H1 (cell line): ENCODE measurements at regions not wholly inside any gene's neighbourhood (a gene's known extent, or its start where the extent isn't known, plus 50 kb on each side); places are given as distances from the start of the nearest gene placed in this dataset.

Experiments
- CTCF ChIA-PET: fragments of 300-600 bp; sonication (Branson Sonifier 250); formaldehyde crosslinking; loops from one replicate; lab custom pipeline; 2021; ENCODE audit not compliant: partially characterized antibody; lab: Charles Lee
- POLR2A ChIA-PET: fragments of 300-600 bp; sonication (Branson Sonifier 250); formaldehyde crosslinking; loops from one replicate; lab custom pipeline; 2021; ENCODE audit warnings: inconsistent platforms; ENCODE audit not compliant: partially characterized antibody; lab: Charles Lee
- DNase-seq, 2 experiments: peaks; one replicate each; pipeline versions ENCODE4 v3.0.0 to v3.0.0-alpha.2; 2010 to 2022; ENCODE audit warnings: low spot score in 2 of 2, low read depth in 1 of 2, mixed read lengths in 1 of 2
- FAIRE-seq: peaks from 2 replicates; lab custom pipeline; 2011; peaks lifted over from hg19 to GRCh38; lab: Jason Lieb, UNC
- H2AFZ ChIP-seq: 2 replicates; pipeline ENCODE4 v1.8.1; 2012; ENCODE audit warnings: low read length, inconsistent platforms
- H2AK5ac ChIP-seq: 2 replicates; pipeline ENCODE4 v1.6.1; 2013; ENCODE audit warnings: low read depth, low read length
- H2BK120ac ChIP-seq: replicated peaks from 2 replicates; pipeline ENCODE3; 2013; ENCODE audit warnings: low read depth, low read length, inconsistent platforms
- H2BK12ac ChIP-seq: 2 replicates; pipeline ENCODE4 v1.6.1; 2013; ENCODE audit warnings: low read depth, low read length
- H2BK15ac ChIP-seq: 2 replicates; pipeline ENCODE4 v1.6.1; 2013; ENCODE audit warnings: low read length
- H2BK20ac ChIP-seq: 2 replicates; pipeline ENCODE4 v1.6.1; 2013; ENCODE audit warnings: low read length
- H2BK5ac ChIP-seq: 2 replicates; pipeline ENCODE4 v1.6.1; 2013; ENCODE audit warnings: low read depth, low read length
- H3K14ac ChIP-seq: 2 replicates; pipeline ENCODE4 v1.6.1; 2013; ENCODE audit warnings: inconsistent platforms; ENCODE audit not compliant: insufficient read length
- H3K18ac ChIP-seq: 2 replicates; pipeline ENCODE4 v1.6.1; 2013; ENCODE audit warnings: low read length; ENCODE audit errors: extremely low read depth
- H3K23ac ChIP-seq: 2 replicates; pipeline ENCODE4 v1.6.1; 2013; ENCODE audit warnings: inconsistent platforms; ENCODE audit not compliant: insufficient read length
- H3K23me2 ChIP-seq: 2 replicates; pipeline ENCODE4 v1.6.1; 2013; ENCODE audit warnings: low read depth, low read length
- H3K27ac ChIP-seq: 2 replicates; pipeline ENCODE4 v1.6.1; 2011; ENCODE audit warnings: low read depth, low read length, inconsistent platforms
- H3K27me3 ChIP-seq, 4 experiments: replicated peaks in 1 of 4; 1 replicate in 1 of 4; 2 replicates in 3 of 4; pipeline versions ENCODE4 v1.6.1 to v1.8.1; 2011 to 2013; ENCODE audit warnings: low read length in 3 of 4, mild to moderate bottlenecking in 3 of 4, inconsistent platforms in 2 of 4, mixed read lengths in 2 of 4, moderate library complexity in 1 of 4; ENCODE audit not compliant: control insufficient read depth in 3 of 4, insufficient read depth in 3 of 4; ENCODE audit errors: extremely low read depth in 1 of 4
- H3K36me3 ChIP-seq, 4 experiments: 2 replicates each; pipeline versions ENCODE4 v1.6.1 to v1.8.1; 2011 to 2013; ENCODE audit warnings: mild to moderate bottlenecking in 4 of 4, low read length in 3 of 4, moderate library complexity in 2 of 4, control low read depth in 1 of 4, inconsistent platforms in 1 of 4; ENCODE audit not compliant: insufficient read depth in 4 of 4, control insufficient read depth in 2 of 4
- H3K4ac ChIP-seq: replicated peaks from 2 replicates; pipeline ENCODE3; 2013; ENCODE audit warnings: low read length, low read depth, mixed read lengths, inconsistent platforms; ENCODE audit not compliant: insufficient read length
- H3K4me1 ChIP-seq, 4 experiments: replicated peaks in 1 of 4; 1 replicate in 1 of 4; 2 replicates in 3 of 4; pipeline versions ENCODE4 v1.6.1 to v1.8.1; 2011 to 2013; ENCODE audit warnings: low read length in 3 of 4, inconsistent platforms in 2 of 4, mixed read lengths in 1 of 4; ENCODE audit not compliant: insufficient read depth in 4 of 4, control insufficient read depth in 3 of 4
- H3K4me2 ChIP-seq, 2 experiments: 2 replicates each; pipeline versions ENCODE4 v1.6.1 to v1.8.1; 2011 to 2013; ENCODE audit warnings: low read depth in 2 of 2, low read length in 2 of 2, control low read depth in 1 of 2, inconsistent platforms in 1 of 2, mild to moderate bottlenecking in 1 of 2; ENCODE audit not compliant: insufficient read depth in 1 of 2
- H3K4me3 ChIP-seq, 4 experiments: fragments of 200-600, 300-600 bp in 1 of 4; sonication (generic), shearing (Covaris generic), sonication (Bioruptor Twin) in 1 of 4; 2 replicates each; pipeline versions ENCODE4 v1.5.1 to v1.8.1; 2011 to 2016; ENCODE audit warnings: low read length in 4 of 4, low read depth in 3 of 4, control low read depth in 2 of 4, inconsistent platforms in 2 of 4, mild to moderate bottlenecking in 2 of 4, mixed read lengths in 1 of 4, moderate library complexity in 1 of 4; ENCODE audit not compliant: insufficient read depth in 2 of 4; ENCODE audit errors: extremely low read depth in 1 of 4
- H3K56ac ChIP-seq: replicated peaks from 2 replicates; pipeline ENCODE3; 2013; ENCODE audit warnings: low read depth, mild to moderate bottlenecking, mixed read lengths, low read length, inconsistent platforms; ENCODE audit not compliant: insufficient read length
- H3K79me1 ChIP-seq: 2 replicates; pipeline ENCODE4 v1.6.1; 2013; ENCODE audit warnings: low read depth, low read length, control low read depth
- H3K79me2 ChIP-seq, 2 experiments: 2 replicates each; pipeline versions ENCODE4 v1.6.1 to v1.8.1; 2012 to 2013; ENCODE audit warnings: low read length in 2 of 2, mild to moderate bottlenecking in 2 of 2, inconsistent platforms in 1 of 2; ENCODE audit not compliant: insufficient read depth in 2 of 2, control insufficient read depth in 1 of 2
- H3K9ac ChIP-seq, 4 experiments: replicated peaks in 1 of 4; 1 replicate in 1 of 4; 2 replicates in 3 of 4; pipeline versions ENCODE4 v1.6.1 to v1.8.1; 2011 to 2013; ENCODE audit warnings: low read depth in 3 of 4, low read length in 3 of 4, control low read depth in 2 of 4, mild to moderate bottlenecking in 2 of 4, moderate library complexity in 2 of 4, inconsistent platforms in 1 of 4; ENCODE audit errors: extremely low read depth in 1 of 4
- H3K9me3 ChIP-seq, 2 experiments: 2 replicates each; pipeline versions ENCODE4 v1.6.1 to v1.8.1; 2012 to 2013; ENCODE audit warnings: mild to moderate bottlenecking in 2 of 2, moderate library complexity in 2 of 2, control low read depth in 1 of 2, inconsistent platforms in 1 of 2, low read depth in 1 of 2, low read length in 1 of 2, mixed read lengths in 1 of 2; ENCODE audit not compliant: insufficient read depth in 2 of 2
- H4K20me1 ChIP-seq, 2 experiments: replicated peaks in 1 of 2; 2 replicates each; pipeline versions ENCODE3 to v1.8.1; 2011 to 2013; ENCODE audit warnings: inconsistent platforms in 2 of 2, low read length in 2 of 2, mild to moderate bottlenecking in 1 of 2; ENCODE audit not compliant: insufficient read depth in 2 of 2, control insufficient read depth in 1 of 2
- H4K5ac ChIP-seq: 2 replicates; pipeline ENCODE4 v1.6.1; 2013; ENCODE audit warnings: low read length, low read depth, mixed read lengths, inconsistent platforms; ENCODE audit not compliant: insufficient read length
- H4K8ac ChIP-seq: 2 replicates; pipeline ENCODE4 v1.8.0; 2013; ENCODE audit warnings: mild to moderate bottlenecking, moderate library complexity, low read length, inconsistent platforms; ENCODE audit not compliant: insufficient read depth; ENCODE audit errors: extremely low read depth
- H4K91ac ChIP-seq: replicated peaks from 2 replicates; pipeline ENCODE3; 2013; ENCODE audit warnings: low read length, mixed read lengths, inconsistent platforms; ENCODE audit not compliant: insufficient read length
- BACH1 ChIP-seq: IDR thresholded peaks from 2 replicates; pipeline ENCODE4 v1.6.1; 2012; ENCODE audit warnings: low read length, improper control_type of control experiment
- BCL11A ChIP-seq, 2 experiments: IDR thresholded peaks; one replicate each; pipeline ENCODE4 v1.6.1; 2011; ENCODE audit warnings: low read depth in 2 of 2, low read length in 2 of 2, mild to moderate bottlenecking in 2 of 2
- CBX5 ChIP-seq: fragments of 300-800, 300-1000 bp; sonication (generic); IDR thresholded peaks from 2 replicates; pipeline ENCODE4 v1.7.1; 2016; ENCODE audit warnings: antibody characterized with exemption, low read length, low read depth
- EZH2 ChIP-seq: fragments of 200-600 bp; sonication (generic); IDR thresholded peaks from 2 replicates; pipeline ENCODE4 v1.7.1; 2012; ENCODE audit warnings: low read depth, mild to moderate bottlenecking, moderate library complexity, low read length, inconsistent platforms; ENCODE audit not compliant: severe bottlenecking
- GABPA ChIP-seq: IDR thresholded peaks from 2 replicates; pipeline ENCODE4 v1.6.1; 2011; ENCODE audit warnings: mild to moderate bottlenecking, low read length, moderate library complexity, borderline replicate concordance; ENCODE audit not compliant: insufficient read depth
- GTF2F1 ChIP-seq: IDR thresholded peaks from 2 replicates; pipeline ENCODE4 v1.6.1; 2012; ENCODE audit warnings: low read depth, low read length, improper control_type of control experiment, borderline replicate concordance
- MAX ChIP-seq: IDR thresholded peaks from 2 replicates; pipeline ENCODE4 v1.6.1; 2012; ENCODE audit warnings: inconsistent platforms
- NANOG ChIP-seq: IDR thresholded peaks from 2 replicates; pipeline ENCODE4 v1.6.1; 2011; ENCODE audit warnings: low read length, low read depth, mild to moderate bottlenecking, inconsistent platforms; ENCODE audit not compliant: insufficient read depth, poor library complexity, severe bottlenecking
- YY1 ChIP-seq: IDR thresholded peaks from 2 replicates; pipeline ENCODE4 v1.6.1; 2011; ENCODE audit warnings: low read depth, mild to moderate bottlenecking, low read length
- ZNF274 ChIP-seq: IDR thresholded peaks from 2 replicates; pipeline ENCODE4 v1.7.0; 2012; ENCODE audit warnings: low read length, borderline replicate concordance; ENCODE audit errors: extremely low read depth
- WGBS, 2 experiments: shearing (Covaris generic) in 1 of 2; methylation state at CpG; one replicate each; pipeline versions ENCODE4 v1.1.6 to v1.1.7; 2013 to 2015; ENCODE audit warnings: low lambda C conversion rate in 2 of 2, mixed read lengths in 2 of 2, inconsistent platforms in 1 of 2, low coverage in 1 of 2, missing lambda C conversion rate in 1 of 2; ENCODE audit not compliant: insufficient replicate concordance in 2 of 2, insufficient coverage in 1 of 2, insufficient read length in 1 of 2; ENCODE audit errors: extremely low coverage in 1 of 2, missing lambda C conversion rate in 1 of 2; 5-methylcytosine and 5-hydroxymethylcytosine counted together
- TF ChIP-seq, protein P1 (sequence below), 3 experiments: IDR thresholded peaks; 1 replicate in 2 of 3; 2 replicates in 1 of 3; pipeline versions ENCODE4 v1.5.1 to v1.6.1; 2011; ENCODE audit warnings: low read length in 3 of 3, mild to moderate bottlenecking in 3 of 3, inconsistent platforms in 2 of 3, low read depth in 1 of 3, moderate library complexity in 1 of 3; ENCODE audit not compliant: insufficient read depth in 1 of 3; ENCODE audit errors: control extremely low read depth in 1 of 3

GRCh38 chr13:40342461-40342860, 324.0 kb downstream of the FOXO1 start:
- no peak for FAIRE-seq
- TF ChIP-seq CBX5, result no peak
- no peak for TF ChIP-seq BACH1
- no peak for TF ChIP-seq GABPA
- TF ChIP-seq NANOG, result no peak
- TF ChIP-seq ZNF274, result no peak
- no peak for TF ChIP-seq GTF2F1
- no peak for TF ChIP-seq MAX
- TF ChIP-seq YY1, result no peak
- TF ChIP-seq EZH2, result no peak
- no peak for TF ChIP-seq BCL11A (IDR thresholded peaks at IDR 0.05; ENCODE audit: low read depth in 2 of 2, low read length in 2 of 2)
- TF ChIP-seq, protein P1, sequence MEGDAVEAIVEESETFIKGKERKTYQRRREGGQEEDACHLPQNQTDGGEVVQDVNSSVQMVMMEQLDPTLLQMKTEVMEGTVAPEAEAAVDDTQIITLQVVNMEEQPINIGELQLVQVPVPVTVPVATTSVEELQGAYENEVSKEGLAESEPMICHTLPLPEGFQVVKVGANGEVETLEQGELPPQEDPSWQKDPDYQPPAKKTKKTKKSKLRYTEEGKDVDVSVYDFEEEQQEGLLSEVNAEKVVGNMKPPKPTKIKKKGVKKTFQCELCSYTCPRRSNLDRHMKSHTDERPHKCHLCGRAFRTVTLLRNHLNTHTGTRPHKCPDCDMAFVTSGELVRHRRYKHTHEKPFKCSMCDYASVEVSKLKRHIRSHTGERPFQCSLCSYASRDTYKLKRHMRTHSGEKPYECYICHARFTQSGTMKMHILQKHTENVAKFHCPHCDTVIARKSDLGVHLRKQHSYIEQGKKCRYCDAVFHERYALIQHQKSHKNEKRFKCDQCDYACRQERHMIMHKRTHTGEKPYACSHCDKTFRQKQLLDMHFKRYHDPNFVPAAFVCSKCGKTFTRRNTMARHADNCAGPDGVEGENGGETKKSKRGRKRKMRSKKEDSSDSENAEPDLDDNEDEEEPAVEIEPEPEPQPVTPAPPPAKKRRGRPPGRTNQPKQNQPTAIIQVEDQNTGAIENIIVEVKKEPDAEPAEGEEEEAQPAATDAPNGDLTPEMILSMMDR (IDR thresholded peaks at IDR 0.05; ENCODE audit: control extremely low read depth in 1 of 3, insufficient read depth in 1 of 3, low read depth in 1 of 3, low read length in 3 of 3), result no peak
- no peak overlapping the region for H3K9ac ChIP-seq
- H4K8ac ChIP-seq, result no peak overlapping the region
- H3K14ac ChIP-seq, result no peak overlapping the region
- H4K5ac ChIP-seq, result no peak overlapping the region
- no peaks in the 10 kb centered on the region for H3K36me3 ChIP-seq
- ChIA-PET CTCF (no interaction called here), POLR2A (no interaction called here)
- no peak overlapping the region for H3K27ac ChIP-seq
- no peaks in the 10 kb centered on the region for H3K79me1 ChIP-seq
- no peaks in the 10 kb centered on the region for H3K9me3 ChIP-seq
- H3K23me2 ChIP-seq, result no peaks in the 10 kb centered on the region
- H3K56ac ChIP-seq, result no peak overlapping the region
- no peaks in the 10 kb centered on the region for H3K79me2 ChIP-seq
- H3K4me1 ChIP-seq, result peaks cover 8 to 23% (median 20%) of the 10 kb centered on the region in 4 experiments; a peak in 6 of 7 replicates
- no peaks in the 10 kb centered on the region for H4K20me1 ChIP-seq
- H4K91ac ChIP-seq, result peak overlapping the region; percentile 22
- no peak overlapping the region for H3K4ac ChIP-seq
- no peak overlapping the region for H2BK15ac ChIP-seq
- H2AK5ac ChIP-seq, result no peak overlapping the region
- DNase-seq, result peak in 1 of 2 experiments; percentile 36
- H2BK12ac ChIP-seq, result peak overlapping the region; percentile 53; the same call in 1 of the 2 replicates
- no peak overlapping the region for H3K4me3 ChIP-seq
- no peak overlapping the region; the same call in 1 of the 2 replicates for H2BK5ac ChIP-seq
- no peak overlapping the region for H3K4me2 ChIP-seq
- no peak overlapping the region for H3K18ac ChIP-seq
- 67% methylated on average over 7 of the region's 7 CpGs; no CpG with 5 or more reads in 1 of the 2 experiments for WGBS, 2 experiments
- no peak overlapping the region for H2BK120ac ChIP-seq
- no peak overlapping the region for H2AFZ ChIP-seq
- H3K23ac ChIP-seq, result no peak overlapping the region
- H2BK20ac ChIP-seq, result 0 out of 2 replicates have a peak overlapping the region, but pooled peaks have one; percentile 55
- H3K27me3 ChIP-seq, result peaks cover 2 to 21% (median 12%) of the 10 kb centered on the region in 4 experiments; a peak in 6 of 7 replicates
